ENCODE measurements at regions not wholly inside any gene's neighbourhood (a gene's known extent, or its start where the extent isn't known, plus 50 kb on each side); places are given as distances from the start of the nearest gene placed in this dataset.

DNA sequence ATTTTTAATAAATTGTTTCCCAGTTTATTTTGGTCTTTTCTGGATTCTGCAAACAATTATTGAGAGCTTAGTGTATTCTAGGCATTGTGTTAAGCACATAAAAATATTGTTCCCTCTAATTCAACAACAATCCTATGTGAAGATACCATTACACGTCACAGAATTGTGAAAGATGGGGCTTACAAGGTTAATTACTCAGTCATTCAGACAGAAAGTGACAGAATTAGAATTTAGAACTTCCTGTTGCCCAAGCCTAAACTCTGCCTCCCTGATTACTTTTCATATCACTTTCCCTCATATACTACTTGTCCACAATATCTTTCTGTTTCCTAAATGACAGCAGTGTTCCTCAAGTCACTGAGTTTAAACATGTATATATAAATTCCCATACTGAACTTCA lies 186.7 kb upstream of the VEGFC start:
- no peak for DNase-seq (ENCODE audit: low spot score)

DNA sequence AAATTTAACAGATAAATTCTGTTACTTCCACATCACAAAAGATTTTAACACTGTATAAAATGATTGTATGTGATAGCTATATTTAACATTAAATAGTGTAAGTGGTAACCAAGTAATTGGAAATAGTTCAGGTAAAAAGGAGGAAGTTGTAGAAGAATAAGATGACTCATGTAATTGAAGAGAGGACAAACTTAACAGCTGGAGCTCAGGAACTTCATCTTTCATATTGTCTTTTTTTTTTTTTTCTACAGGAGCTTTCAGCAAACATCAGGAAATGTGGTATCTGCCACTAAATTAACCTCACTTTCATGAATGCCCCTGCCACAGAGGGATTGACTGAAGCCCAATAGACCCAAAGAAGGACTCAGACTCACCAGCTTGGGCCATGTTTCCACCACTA lies 188.4 kb upstream of the VEGFC start:
- no peak for DNase-seq (ENCODE audit: low spot score)

DNA sequence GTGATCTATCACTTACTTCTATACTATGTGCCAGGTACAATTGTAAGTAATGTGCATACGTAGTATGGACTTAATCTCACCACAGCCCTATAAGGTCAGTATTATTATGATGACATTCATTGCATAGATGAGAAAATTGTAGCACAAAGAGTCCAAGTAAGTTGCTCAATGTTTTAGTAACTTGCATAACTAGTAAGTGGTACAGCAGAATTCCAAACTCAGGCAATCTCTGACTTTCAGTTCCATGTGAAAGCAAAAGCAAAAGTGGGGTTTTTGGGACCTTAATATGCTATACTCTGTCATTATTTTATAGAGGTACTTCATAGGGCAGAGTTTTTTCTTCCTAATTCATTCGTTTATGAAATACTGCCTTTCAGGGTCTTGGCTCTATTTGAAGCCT lies 188.8 kb upstream of the VEGFC start:
- no peak for DNase-seq (ENCODE audit: low spot score)

DNA sequence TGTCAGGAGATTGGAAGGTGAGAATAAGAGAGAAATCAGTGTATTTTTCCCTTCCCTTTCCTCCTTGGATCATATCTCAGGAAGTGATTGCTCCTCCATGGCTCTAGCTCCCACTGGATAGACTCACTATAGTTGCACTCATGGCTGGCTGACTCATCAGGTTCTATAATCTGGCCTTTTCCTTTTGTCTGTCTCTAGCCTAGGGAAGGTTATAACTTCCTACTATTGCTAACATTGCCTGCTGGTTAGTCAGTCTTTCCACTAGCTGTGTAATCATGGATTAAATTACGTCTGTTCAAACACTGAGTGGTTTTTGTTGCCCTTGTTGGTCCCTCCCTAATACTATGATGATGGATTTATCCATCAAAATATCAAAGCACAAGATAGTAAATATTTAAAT lies 195.5 kb upstream of the VEGFC start:
- no peak for DNase-seq (ENCODE audit: low spot score)

DNA sequence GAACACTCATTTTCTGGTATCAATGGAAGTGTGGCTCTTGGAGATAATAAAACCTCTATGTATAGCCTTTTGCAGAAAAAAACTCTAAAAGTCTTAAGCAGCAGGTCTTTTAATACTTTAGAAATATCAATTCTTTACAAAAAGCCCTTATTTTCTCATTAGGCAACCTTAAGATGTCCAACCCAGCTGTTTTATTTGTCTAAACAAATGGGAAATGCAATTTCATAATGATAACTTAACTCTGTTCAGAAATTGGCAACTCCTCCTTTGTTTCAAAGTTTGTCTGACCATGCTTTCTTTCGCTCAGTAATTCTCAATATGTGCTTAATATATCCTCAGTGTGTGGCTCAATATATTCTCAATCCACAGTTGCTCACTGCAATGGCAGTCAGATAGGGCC lies 196.5 kb upstream of the VEGFC start:
- DNase-seq (ENCODE audit: low spot score), result no peak

DNA sequence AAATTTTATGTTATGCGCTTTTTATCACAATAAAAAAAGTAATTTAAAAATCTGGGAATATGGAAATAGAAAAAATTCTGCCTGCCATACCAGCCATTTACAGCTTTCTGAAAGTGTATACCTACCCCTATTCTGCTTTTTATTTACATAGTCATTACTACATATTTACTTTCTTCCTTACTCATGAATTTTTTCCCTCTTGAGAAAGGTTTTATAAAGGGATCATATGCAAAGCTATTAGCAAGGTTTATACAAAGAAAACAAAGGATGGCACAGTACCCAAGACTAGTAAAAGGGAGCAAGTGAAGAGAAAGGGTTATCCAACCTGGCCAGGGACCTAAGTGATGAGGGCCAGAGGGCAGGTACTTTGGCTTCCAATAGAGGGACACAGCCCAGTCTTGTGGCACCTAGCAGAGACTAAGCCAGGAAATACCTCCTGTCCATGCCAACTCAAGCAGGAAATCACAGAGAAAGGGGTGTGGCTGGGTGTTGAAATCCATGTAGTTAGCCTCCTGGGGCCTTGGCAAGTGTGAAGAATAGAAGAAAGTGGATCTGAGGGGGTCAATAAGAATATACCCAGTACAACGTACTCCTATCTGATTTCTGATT lies 207.3 kb upstream of the VEGFC start:
- no peak for DNase-seq (ENCODE audit: low spot score)

DNA sequence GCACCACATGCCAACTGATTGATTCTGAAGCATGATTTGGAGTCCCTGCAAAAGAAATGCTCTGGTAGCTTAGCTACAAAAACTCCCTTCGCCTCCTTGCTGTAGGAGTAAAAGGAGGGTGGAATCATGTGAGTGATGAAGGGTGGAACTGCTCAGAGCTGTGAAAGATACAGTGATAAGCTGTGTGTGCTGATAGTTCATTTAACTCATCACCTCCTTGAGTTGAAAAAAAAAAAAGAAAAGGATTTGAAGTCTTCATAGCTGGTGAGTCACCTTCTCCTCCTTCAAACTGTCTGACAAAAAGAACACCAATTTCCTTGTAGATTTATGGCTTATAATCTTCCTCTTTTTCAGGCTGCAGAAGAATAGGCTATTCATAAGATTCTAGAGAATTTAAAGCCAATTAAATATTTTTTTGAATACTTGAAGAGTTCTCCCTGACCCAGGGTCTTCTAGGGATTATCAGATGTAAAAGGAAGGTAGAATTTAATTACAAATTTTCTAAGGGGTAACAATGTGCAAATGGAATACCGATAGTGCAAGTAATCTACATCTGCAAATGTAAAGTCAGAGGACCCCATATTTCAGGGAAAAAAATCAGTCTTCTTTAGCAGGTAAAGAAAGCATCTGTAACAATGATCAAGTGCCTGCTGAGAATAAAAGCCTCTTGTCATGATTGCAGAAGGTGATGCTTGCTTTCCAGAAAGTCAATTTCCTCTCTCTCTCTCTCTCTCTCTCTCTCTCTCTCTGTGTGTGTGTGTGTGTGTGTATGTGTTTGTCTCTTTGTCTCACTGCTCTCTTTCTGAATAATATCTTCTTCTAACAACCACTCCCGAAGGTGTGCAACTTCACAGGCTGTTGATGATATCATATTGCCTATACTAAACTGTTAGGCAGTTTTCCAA lies 208.8 kb upstream of the VEGFC start:
- no peak for DNase-seq (ENCODE audit: low spot score)

DNA sequence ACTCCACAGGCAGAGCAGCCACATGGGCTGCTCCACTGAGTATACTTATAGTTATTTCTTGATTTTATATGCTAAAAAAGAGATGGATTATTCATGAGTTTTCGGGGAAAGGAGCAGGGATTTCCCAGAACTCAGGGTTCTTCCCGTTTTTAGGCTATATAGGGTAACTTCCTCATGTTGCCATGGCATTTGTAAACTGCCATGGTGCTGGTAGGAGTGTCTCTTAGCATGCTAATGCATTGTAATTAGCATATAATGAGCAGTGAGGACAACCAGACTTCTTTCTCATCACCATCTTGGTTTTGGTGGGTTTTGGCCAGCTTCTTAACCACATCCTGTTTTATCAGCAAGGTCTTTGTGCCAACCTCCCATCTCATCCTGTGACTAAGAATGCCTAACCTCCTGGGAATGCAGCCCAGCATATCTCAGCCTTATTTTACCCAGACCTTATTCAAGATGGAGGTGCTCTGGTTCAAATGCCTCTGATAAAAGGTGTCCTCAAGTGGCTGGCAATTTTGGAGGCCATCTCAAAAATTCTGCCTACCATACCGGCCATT lies 213.0 kb upstream of the VEGFC start:
- no peak for DNase-seq (ENCODE audit: low spot score)

DNA sequence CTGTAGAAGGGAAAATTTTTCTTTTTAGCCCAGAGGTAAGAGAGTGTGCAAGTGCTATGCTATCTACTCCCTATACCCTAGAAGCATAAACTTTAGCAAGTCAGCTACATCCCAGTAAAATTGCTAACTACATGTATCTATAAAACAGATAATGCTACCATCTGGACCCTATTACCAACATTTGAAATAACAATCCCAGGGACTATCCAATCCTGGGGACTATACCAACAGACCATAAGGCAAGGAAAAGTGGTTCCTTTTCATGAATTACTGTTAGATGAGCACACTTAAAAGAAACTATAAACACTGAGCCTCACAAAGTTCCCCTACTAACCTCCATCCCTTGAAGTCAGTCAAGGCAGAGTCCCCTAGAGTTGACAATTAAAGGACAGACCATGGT lies 213.6 kb upstream of the VEGFC start:
- DNase-seq (ENCODE audit: low spot score), result no peak

DNA sequence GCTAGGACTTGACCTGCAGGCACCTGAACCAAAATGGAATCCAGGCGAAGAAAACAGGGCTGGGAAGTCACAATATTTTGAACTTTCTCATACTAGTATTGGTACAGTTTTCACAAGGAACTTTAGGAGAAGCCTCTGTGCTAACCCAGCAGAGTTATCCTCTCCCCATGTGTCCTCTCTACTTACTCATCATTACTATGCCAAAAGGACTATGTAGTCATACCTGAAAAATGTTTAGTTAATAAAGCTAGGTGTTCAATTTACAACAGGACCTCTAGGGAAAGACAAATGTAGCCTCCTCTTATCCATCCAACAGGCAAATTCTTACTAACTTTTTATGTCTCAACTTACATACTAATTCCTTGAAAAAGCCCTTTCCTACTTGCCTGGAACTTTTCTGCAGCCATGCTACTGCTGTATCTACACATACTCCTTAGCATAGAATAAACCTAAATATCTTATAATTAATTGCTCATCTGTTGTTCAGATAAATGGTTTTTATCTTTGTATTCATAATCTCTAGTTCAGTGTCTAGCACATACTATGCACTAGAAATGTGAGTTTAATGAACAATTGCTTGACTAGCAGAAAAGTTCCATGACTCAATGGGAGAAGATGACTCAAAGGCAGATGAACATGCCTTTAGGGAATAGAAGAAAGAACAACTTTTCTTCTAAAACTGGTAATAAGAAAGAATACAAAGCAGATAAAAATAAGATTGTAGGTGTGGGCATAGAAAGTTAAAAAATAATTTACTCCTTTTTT lies 215.5 kb upstream of the VEGFC start:
- no peak for DNase-seq (ENCODE audit: low spot score)

DNA sequence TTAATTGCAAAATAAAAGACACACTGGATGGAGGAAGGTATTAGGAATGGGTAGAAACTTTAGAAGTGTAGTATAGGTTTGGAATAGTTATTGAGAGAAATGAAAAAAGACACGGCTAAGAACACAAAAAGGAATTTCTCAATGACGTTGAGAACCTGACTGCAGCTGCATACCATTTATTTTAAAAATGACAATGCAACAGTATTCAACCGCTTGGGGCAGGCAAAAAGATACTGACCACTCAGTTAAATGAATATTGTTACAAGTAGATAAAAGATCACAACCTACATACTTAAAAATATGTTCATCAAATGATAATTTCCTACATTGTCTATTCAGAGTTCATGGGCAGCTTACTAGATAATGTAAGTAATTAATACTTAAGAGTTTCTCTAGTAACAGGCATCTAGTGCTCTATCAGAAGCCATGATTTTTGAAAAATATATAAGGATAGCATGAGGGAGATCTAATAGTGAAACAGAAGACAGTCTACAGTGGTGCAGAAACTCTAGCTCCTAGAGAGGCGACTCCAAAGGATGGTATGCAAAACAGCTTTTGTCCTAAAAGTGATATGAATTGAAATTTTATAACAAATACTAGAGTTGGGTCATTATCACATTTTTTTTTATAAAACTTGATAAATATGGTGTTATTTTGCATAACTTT lies 216.2 kb upstream of the VEGFC start:
- DNase-seq (ENCODE audit: low spot score), result no peak

DNA sequence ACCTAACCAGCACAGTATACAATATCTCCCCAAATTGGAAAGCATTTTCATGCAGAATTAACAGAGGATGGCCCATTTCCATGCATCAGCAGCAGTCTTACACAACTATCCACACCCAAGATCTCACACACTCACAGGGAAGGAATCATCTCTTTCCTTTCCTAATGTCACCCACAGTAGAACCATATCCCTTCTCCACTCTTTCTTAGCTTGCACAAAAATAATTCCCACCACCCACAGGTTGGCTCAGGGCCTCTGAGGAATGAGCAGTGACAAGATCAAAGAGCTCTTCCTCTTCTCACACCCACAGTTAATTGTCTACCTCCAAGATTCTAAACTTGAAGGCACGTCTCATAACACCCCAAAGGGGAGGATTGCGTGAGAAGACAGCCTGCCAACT lies 217.7 kb upstream of the VEGFC start:
- DNase-seq (ENCODE audit: low spot score), result no peak

DNA sequence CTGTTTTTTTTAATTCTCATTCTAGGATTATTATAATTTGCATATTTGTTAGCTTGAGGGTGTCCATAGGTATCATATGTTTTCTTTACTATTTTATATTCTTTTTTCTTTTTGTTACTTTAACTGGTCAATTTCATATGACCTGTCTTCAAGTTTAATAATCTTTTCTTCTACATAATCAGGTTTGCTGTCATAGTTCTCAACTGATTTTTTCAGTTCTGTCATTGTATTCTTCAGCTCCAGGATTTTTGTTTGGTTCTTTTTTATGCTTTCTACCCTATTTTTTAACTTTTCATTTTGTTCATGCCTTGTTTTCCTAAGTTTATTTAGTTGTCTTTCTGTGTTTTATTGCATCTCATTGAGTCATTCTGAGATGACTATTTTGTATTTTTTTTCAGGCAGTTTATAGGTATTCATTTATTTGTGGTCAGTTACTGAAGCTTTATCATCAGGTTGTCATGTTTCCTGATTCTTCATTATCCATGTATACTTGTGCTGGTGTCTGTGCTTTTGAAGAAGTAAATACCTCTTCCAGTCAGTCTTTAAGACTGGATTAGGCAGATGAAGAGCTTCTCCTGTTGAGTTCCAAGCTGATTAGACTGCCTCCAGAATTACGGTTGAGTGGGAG lies 220.3 kb upstream of the VEGFC start:
- DNase-seq (ENCODE audit: low spot score), result no peak

DNA sequence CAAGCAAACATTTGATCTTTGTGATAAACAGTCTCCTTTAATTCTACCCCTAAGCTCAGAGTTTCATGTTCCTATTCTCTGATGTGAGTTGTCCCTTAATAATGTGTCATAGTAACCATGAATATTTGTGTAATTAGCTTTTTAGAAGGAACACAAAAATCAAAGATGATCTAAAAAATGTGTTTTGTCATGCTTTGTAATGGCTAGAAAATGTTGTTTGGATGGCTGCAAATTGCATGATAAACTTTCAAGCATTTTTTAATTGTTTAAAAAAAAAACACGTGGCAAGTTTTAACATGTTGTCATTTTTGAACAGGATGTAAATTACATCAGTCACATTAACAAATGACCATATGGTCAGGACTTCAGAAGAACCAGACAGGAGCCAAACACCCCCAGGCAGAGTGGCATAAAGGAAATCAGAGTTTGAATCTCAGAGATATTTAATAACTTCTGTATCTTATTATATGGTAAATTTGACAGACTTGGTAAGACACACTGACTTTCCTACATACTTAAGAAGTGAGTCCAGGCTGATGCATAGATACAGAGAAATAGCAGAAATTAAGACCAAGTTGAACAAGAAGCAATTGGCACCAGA lies 223.9 kb upstream of the VEGFC start:
- no peak for DNase-seq (ENCODE audit: low spot score)

DNA sequence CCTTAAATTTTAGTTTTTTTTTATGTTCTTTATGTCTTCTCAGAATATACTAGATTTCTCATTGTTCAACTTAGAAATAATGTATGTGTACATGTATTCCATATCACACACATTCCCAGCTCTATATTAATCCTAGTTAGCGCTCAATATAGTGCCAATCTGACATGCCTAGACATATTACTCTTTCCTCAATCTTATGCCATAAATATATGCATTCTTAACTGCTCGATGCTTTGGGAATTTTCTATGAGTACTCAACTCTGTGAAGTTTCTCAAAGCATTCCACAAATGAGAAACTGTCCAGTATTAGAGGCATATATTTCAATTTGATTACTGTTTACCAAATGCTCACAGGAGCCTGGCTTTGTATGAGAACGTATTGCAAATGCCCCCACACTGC lies 231.2 kb upstream of the VEGFC start:
- DNase-seq (ENCODE audit: low spot score), result no peak

DNA sequence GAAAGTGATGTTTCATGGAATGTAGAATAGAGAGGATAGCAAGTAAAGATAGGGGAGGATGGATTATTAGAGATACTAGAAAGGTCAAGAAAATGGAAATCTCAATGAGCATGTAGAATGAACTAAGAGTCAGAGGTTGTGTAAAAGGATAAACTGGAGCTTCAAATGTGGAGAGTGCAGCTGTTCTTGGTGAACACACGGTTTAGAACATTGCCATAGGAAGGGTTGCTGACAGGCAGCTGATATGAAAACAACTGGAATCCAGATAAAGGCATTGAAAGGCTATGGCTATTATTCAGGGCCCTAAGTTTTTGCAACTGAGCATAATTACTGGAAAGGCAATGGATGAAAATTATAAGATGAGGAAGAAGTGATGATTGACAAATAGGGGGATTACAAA lies 239.6 kb upstream of the VEGFC start:
- no peak for DNase-seq (ENCODE audit: low spot score)

DNA sequence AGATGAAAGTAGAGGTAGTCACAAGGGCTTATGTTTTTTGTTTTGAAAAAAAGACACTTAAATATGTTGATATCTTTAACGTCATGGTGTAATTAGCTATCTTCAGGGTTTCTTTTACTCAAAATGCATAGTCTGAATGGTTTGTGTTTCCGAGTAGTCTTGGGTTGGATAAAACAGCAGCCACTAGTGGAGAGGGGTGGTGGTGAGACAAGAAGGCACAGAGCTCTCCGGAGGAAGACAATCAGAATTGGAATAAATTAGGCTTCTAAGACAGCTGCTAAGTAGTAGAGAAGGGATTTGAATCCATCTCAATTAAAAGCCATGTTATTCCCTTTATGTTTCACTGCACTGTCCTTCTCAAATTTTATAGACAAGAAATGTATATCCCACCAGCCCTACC lies 240.4 kb upstream of the VEGFC start:
- no peak for DNase-seq (ENCODE audit: low spot score)

DNA sequence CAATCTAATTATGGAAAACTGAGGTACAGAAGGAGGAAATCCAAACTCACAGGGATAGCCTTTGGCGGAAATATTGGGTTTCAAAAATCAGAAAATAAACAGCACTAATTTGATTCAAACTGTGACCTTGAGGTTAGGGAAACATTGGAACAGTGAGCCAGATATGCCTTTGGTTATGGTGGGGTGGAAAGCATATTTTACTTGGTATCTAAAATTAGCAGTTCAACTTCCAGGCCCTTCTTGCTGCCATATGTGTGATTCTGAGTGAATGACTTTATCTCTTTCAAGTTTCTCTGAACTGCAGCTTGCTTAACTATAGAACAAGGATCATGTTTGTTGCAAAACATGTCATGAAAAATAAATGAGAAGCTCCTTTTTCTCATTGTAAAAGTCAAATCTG lies 240.9 kb upstream of the VEGFC start:
- DNase-seq (ENCODE audit: low spot score), result no peak

DNA sequence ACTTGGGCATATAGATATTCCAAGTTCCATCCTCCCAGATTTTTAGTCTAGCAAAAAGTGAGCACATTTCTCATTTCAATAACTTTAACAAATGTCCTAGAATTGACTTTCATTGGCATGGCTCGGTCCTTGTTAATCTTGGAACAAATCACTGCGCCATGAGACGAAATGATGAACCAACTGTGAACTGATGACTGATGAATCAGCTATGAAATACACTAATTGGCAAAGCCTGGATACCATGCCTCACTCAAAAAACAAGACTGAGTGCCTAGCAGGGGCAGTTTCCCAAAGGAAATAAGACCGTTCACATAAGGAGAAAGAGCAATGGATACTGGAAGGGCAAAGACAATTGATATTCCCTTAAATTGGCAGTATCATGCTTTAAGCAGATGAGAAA lies 248.6 kb upstream of the VEGFC start:
- no peak for DNase-seq (ENCODE audit: low spot score)

DNA sequence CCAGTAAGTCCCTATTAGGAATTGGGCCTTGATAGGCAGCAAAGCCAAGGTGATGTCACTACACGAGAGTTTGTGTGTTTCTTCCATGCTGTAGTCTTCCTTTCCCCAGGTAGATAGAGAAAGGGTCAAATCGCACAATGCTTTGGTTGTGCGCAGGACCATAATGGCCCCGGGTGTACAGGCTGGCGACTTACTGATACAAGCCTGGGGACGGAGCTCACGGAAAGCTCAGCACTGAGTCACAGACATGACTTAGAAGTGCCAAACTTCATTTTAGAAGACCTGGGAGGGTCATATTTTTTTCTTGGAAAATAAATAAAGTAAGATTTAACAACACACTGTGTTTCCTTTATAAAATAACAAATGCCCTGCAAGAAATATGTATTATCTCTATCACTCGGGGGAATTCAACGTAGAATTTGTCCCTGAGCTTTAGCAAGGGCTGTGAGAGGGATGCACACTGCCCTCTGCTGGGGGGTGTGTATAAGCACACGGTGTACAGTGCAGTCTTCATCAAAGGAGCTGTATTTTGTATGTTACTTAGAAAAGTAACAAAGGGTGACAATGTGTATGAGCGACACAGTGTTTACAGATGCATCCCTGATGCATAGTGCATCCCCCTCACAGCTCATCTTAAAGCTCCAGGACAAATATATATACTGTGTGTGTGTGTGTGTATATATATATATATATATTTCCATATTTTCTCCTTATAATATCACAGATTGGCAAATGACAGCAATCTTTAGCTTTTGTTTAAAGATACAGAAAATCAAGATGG lies 254.5 kb upstream of the VEGFC start:
- peak; percentile 78 for DNase-seq (ENCODE audit: low spot score)

DNA sequence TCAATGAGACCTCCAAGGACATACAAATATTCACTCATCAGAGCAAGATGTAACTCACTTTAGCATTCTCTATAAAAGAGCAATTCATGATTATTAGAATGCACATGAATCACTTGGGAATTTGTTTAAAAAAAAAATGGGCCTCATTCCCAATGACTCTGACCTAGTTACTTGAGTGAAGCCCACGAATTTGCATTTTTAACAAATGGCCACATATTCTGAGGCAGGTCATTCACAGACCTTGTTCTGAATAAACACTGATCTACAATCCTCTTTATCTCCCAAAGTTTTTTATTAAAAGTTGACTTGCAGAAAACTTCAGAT lies 255.1 kb upstream of the VEGFC start:
- peak; percentile 27 for DNase-seq (ENCODE audit: low spot score)

All from pons (tissue), 1 donor.